ENCODE measurements at regions not wholly inside any gene's neighbourhood (a gene's known extent, or its start where the extent isn't known, plus 50 kb on each side); places are given as distances from the start of the nearest gene placed in this dataset.
A peak's percentile ranks its signal among the peaks of the same experiment; 100 is the strongest.

DNA sequence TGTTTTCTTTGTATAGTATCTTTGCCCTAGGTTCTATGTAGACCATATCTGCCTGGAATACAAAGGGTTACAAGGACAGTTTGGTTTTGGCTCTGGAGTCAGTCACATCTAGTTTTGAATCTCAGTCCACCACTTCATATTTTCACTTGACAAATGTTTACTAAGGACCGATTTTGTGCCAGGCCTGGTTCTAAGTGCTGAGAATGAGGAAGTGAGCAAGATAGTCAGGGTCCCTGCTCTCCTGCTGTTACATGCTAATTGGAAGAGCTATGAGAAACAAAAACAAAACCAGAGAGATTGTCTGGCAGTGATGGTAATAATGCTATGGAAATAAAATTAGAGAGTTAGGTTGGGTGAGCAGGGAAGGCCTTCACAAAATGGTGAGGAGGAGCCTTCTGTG is 66.1 kb upstream of the ARHGAP20 start:
- Histone ChIP-seq H3K4me1 (replicated peaks in 1 of 2) (peaks cover 0 to 3% of the 10 kb centered on the region in 2 donors), H3K4me3 (no peak overlapping the region), H3K27ac (no peak overlapping the region)
- ATAC-seq (replicated peaks in 6 of 8), result no peak
- in situ Hi-C loops (cut with MboI; ENCODE audit: low pct_unique_long_range_greater_than_20kb in 2 of 9, low sequenced_read_pairs in 9 of 9, unreplicated experiment in 9 of 9), result no loop called here
- WGBS, 10 experiments, result 33 to 100% (median 80%) methylated on average over 1 of the region's 1 CpG; no CpG with 5 or more reads in 3 of the 10 experiments

DNA sequence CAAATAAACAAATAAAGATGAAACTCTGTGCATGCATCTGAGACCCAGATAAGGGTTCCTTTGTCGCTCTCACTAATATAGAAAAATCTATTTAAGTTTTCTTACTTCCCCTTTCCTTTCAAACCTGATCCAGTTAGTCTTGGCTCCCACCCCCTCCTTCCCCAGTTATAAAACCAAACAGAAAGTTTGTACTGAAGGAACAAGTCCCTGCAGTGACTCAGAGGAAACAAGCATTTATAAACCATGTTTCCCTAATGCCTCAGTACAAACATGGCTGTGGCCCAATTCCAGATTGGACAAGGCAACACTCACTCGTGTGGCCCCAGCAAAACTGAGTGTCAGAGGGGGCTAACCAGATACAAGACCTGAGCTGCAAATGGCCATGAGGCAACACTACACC is 65.5 kb upstream of the ARHGAP20 start:
- WGBS, 10 experiments, result 53 to 88% (median 71%) methylated on average over 1 to 2 of the region's 2 CpGs; no CpG with 5 or more reads in 1 of the 10 experiments
- Histone ChIP-seq H3K4me3 (no peak overlapping the region), H3K27ac (no peak overlapping the region), H3K4me1 (replicated peaks in 1 of 2) (peaks cover 0 to 3% of the 10 kb centered on the region in 2 donors)
- peak in 1 of 8 experiments; percentile 65 for ATAC-seq (replicated peaks in 6 of 8)
- in situ Hi-C loops (cut with MboI; ENCODE audit: low pct_unique_long_range_greater_than_20kb in 2 of 9, low sequenced_read_pairs in 9 of 9, unreplicated experiment in 9 of 9), result no loop called here

- H3K4me3 ChIP-seq, result no peak overlapping the region
- WGBS, 10 experiments, result 57 to 100% (median 80%) methylated on average over 1 to 2 of the region's 2 CpGs; no CpG with 5 or more reads in 2 of the 10 experiments
- H3K27ac ChIP-seq, result no peak overlapping the region
- H3K4me1 ChIP-seq (replicated peaks in 1 of 2), result peaks cover 0 to 3% of the 10 kb centered on the region in 2 donors
- ATAC-seq (replicated peaks in 6 of 8), result no peak
- in situ Hi-C loops (cut with MboI; ENCODE audit: low pct_unique_long_range_greater_than_20kb in 2 of 9, low sequenced_read_pairs in 9 of 9, unreplicated experiment in 9 of 9), result no loop called here
Observed at GRCh38 chr11:110776081-110776480, 63.8 kb upstream of the ARHGAP20 start.

DNA sequence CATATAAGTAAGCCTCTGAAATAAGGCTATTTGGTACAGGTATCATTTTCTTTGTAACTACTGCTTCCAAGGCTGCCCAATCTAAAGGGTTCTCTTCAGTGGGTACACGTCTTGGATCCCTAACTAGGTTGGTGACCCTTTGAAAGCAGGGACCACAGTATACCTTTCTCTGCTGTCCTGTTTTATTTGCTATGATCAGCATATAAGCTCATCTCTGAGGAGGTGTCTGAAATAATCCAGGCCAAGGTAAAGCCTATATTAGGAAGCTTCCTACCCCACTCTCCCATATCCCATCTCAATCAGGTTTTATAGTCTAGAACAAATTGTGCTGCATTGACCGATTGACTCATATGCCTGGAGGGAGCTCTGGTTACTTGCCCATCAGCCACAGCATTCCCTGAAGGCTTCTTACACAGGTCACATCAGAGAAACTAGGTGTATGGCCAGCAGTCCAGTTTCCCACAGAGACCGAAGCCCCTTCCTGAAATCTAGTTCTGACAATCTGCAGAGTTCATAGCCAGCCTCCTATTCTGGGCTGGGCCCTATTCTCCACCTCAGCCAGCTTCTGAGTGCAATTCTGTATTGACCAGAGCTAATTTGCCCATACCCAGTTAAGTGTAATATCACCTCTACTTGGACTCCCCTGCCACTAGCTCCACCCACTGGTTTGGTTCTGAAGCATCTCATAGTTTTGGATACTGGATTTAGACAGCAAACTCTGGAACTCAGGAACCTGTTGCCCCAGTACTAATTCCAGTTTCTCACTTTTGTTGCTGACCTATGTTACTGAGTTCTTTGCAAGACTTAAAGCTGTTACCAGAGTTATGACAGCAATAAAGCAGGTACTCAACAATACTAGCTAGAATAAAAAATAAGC is 62.1 kb upstream of the ARHGAP20 start:
- in situ Hi-C loops (cut with MboI; ENCODE audit: low pct_unique_long_range_greater_than_20kb in 2 of 9, low sequenced_read_pairs in 9 of 9, unreplicated experiment in 9 of 9), result no loop called here
- Histone ChIP-seq H3K4me1 (replicated peaks in 1 of 2) (peaks cover 0 to 3% of the 10 kb centered on the region in 2 donors), H3K27ac (no peak overlapping the region), H3K4me3 (no peak overlapping the region)
- WGBS, 10 experiments, result 50 to 100% (median 71%) methylated on average over 1 to 2 of the region's 3 CpGs; no CpG with 5 or more reads in 5 of the 10 experiments
- ATAC-seq (replicated peaks in 6 of 8), result no peak

- no peak overlapping the region for H3K27ac ChIP-seq
- no peak for ATAC-seq (replicated peaks in 6 of 8)
- H3K4me3 ChIP-seq, result no peak overlapping the region
- 33 to 100% (median 79%) methylated on average over 1 of the region's 1 CpG; no CpG with 5 or more reads in 2 of the 10 experiments for WGBS, 10 experiments
- in situ Hi-C loops (cut with MboI; ENCODE audit: low pct_unique_long_range_greater_than_20kb in 2 of 9, low sequenced_read_pairs in 9 of 9, unreplicated experiment in 9 of 9), result no loop called here
- peaks cover 0 to 3% of the 10 kb centered on the region in 2 donors for H3K4me1 ChIP-seq (replicated peaks in 1 of 2)
Observed at GRCh38 chr11:110773442-110773841, 61.2 kb upstream of the ARHGAP20 start.

- WGBS, 10 experiments, result 40 to 86% (median 77%) methylated on average over 1 to 3 of the region's 3 CpGs; no CpG with 5 or more reads in 5 of the 10 experiments
- no peak overlapping the region for H3K27ac ChIP-seq
- H3K4me1 ChIP-seq (replicated peaks in 1 of 2), result peaks cover 0 to 3% of the 10 kb centered on the region in 2 donors
- H3K4me3 ChIP-seq, result no peak overlapping the region
- in situ Hi-C loops (cut with MboI; ENCODE audit: low pct_unique_long_range_greater_than_20kb in 2 of 9, low sequenced_read_pairs in 9 of 9, unreplicated experiment in 9 of 9), result no loop called here
- no peak for ATAC-seq (replicated peaks in 6 of 8)
Observed at GRCh38 chr11:110772863-110773262, 60.6 kb upstream of the ARHGAP20 start.

GRCh38 chr11:110766316-110766715 is 54.1 kb upstream of the ARHGAP20 start:
- in situ Hi-C loops (cut with MboI; ENCODE audit: low pct_unique_long_range_greater_than_20kb in 2 of 9, low sequenced_read_pairs in 9 of 9, unreplicated experiment in 9 of 9), result no loop called here
- Histone ChIP-seq H3K27ac (no peak overlapping the region), H3K4me1 (replicated peaks in 1 of 2) (peaks cover 24 to 28% of the 10 kb centered on the region in 2 donors), H3K4me3 (no peak overlapping the region)
- 13 to 100% (median 40%) methylated on average over 1 of the region's 1 CpG; no CpG with 5 or more reads in 3 of the 10 experiments for WGBS, 10 experiments
- no peak for ATAC-seq (replicated peaks in 6 of 8)

GRCh38 chr11:110764485-110764884 is 52.2 kb upstream of the ARHGAP20 start:
- Histone ChIP-seq H3K4me3 (no peak overlapping the region), H3K27ac (no peak overlapping the region), H3K4me1 (replicated peaks in 1 of 2) (peaks cover 24 to 28% of the 10 kb centered on the region in 2 donors)
- 38 to 100% (median 100%) methylated on average over 1 of the region's 1 CpG; no CpG with 5 or more reads in 3 of the 10 experiments for WGBS, 10 experiments
- no peak for ATAC-seq (replicated peaks in 6 of 8)
- in situ Hi-C loops (cut with MboI; ENCODE audit: low pct_unique_long_range_greater_than_20kb in 2 of 9, low sequenced_read_pairs in 9 of 9, unreplicated experiment in 9 of 9), result no loop called here

- WGBS, 10 experiments, result 0 to 47% (median 0%) methylated on average over 1 to 2 of the region's 2 CpGs; no CpG with 5 or more reads in 1 of the 10 experiments
- peak; percentile 77 to 96 (median 92) for ATAC-seq (replicated peaks in 6 of 8)
- H3K4me1 ChIP-seq (replicated peaks in 1 of 2), result peaks cover 24 to 28% of the 10 kb centered on the region in 2 donors
- peak overlapping the region in 1 of 2 donors; percentile 27 for H3K27ac ChIP-seq
- in situ Hi-C loops (cut with MboI; ENCODE audit: low pct_unique_long_range_greater_than_20kb in 2 of 9, low sequenced_read_pairs in 9 of 9, unreplicated experiment in 9 of 9), result no loop called here
- H3K4me3 ChIP-seq, result no peak overlapping the region
Observed at GRCh38 chr11:110763249-110764011, 51.2 kb upstream of the ARHGAP20 start.

DNA sequence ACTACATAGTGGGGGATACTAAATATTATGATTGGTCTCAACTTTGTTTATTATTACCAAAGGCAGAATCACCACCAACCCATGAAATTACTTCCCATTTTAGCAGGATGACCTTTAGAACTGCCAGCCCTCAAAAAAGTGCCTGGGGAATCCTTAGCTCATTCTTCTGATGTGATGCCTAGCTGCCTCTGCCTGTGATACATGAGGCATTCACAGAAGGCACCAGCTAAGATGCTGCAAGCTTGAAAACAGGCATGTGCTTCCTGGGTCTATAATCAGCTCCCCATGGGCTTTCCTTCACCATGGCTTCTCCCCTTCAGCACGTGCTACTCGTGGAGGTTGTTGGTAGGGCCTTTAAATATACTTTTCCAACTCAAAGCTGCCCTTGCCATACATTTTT is 50.4 kb upstream of the ARHGAP20 start:
- WGBS, 10 experiments, result 18 to 69% (median 40%) methylated on average over 2 of the region's 2 CpGs; no CpG with 5 or more reads in 4 of the 10 experiments
- H3K4me1 ChIP-seq (replicated peaks in 1 of 2), result peaks cover 24 to 28% of the 10 kb centered on the region in 2 donors
- in situ Hi-C loops (cut with MboI; ENCODE audit: low pct_unique_long_range_greater_than_20kb in 2 of 9, low sequenced_read_pairs in 9 of 9, unreplicated experiment in 9 of 9), result no loop called here
- ATAC-seq (replicated peaks in 6 of 8), result peak in 5 of 8 experiments; percentile 29 to 63 (median 59)
- peak overlapping the region; percentile 8 to 27 for H3K27ac ChIP-seq
- H3K4me3 ChIP-seq, result no peak overlapping the region
